ENCODE measurements at regions not wholly inside any gene's neighbourhood (a gene's known extent, or its start where the extent isn't known, plus 50 kb on each side); places are given as distances from the start of the nearest gene placed in this dataset.

DNA sequence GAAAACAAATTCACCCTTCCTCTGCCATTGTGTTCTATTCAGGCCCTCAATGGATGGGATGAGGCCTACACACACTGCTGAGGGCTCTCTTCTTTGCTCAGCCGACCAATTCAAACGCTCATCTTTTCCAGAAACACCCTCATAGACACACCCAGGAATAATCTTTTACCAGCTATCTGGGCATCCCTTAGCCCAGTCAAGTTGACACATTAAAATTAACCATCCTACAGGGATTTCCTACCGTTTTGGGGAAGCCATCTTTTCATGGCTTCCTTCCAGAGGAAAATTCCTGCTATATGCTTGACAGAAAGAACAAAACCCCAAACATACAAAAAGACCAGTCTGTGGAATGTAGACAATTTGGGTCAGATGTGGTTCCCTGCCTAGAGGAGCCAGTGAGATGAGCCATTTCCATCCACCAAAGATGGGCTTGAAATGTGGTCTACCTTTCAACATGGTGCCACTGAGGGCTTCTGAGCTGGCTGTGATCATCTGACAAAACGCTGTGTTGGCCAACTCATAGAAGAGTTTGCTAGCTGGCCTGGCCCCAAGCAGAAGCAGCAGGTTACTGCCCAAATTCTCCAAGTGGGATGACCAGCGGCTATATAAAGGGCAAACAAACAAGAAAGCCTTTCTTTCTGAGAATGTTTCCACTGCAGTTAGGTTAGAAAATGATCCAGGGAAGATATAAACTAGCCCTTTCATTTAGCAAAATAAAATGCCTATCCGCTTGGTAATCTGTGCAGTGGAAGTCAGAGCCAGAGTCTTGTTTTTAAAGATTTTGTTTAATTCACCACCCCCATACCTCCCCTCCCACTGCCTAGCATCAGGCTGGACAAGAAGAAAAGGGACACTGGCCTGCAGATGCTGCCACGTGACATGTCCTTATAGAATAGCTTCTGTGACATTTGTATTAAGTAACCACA is 69.1 kb upstream of the MRPS6 start:
- TF ChIP-seq CTCF (conservative IDR thresholded peaks at IDR 0.05 in 1 of 2, IDR thresholded peaks at IDR 0.05 in 1 of 2; ENCODE audit: extremely low read depth in 1 of 2, insufficient read depth in 1 of 2, low read depth in 1 of 2, low read length in 2 of 2), result no peak
- no peak for TF ChIP-seq EZH2 (IDR thresholded peaks at IDR 0.05; ENCODE audit: borderline replicate concordance, low read length)

All from mammary epithelial cell (primary cell).